WTC11 (cell line): ENCODE measurements at regions not wholly inside any gene's neighbourhood (a gene's known extent, or its start where the extent isn't known, plus 50 kb on each side); places are given as distances from the start of the nearest gene placed in this dataset.

Source experiments
- AFF4 ChIP-seq: sonication (generic); formaldehyde crosslinking; IDR thresholded peaks from 2 replicates; pipeline ENCODE4 v1.8.1; 2023; ENCODE audit warnings: mild to moderate bottlenecking, missing genetic modification reagents, borderline replicate concordance
- ATF3 ChIP-seq: sonication (generic); formaldehyde crosslinking; conservative IDR thresholded peaks from 2 replicates; pipeline ENCODE4 v1.8.1; 2022; ENCODE audit warnings: mild to moderate bottlenecking, missing genetic modification reagents
- CTCF ChIP-seq: fragments of 200-600 bp; IDR thresholded peaks from 2 replicates; pipeline ENCODE4 v1.8.0; 2022; ENCODE audit warnings: antibody characterized with exemption
- ESRRA ChIP-seq: sonication (generic); formaldehyde crosslinking; IDR thresholded peaks from 2 replicates; pipeline ENCODE4 v1.8.1; 2022; ENCODE audit warnings: mild to moderate bottlenecking, missing genetic modification reagents, borderline replicate concordance
- FOXK1 ChIP-seq: sonication (generic); formaldehyde crosslinking; IDR thresholded peaks from 2 replicates; pipeline ENCODE4 v1.8.0; 2022; ENCODE audit warnings: mild to moderate bottlenecking, moderate library complexity, missing genetic modification reagents
- NFYB ChIP-seq: sonication (generic); formaldehyde crosslinking; conservative IDR thresholded peaks from 2 replicates; pipeline ENCODE4 v1.8.0; 2022; ENCODE audit warnings: low read depth, missing genetic modification reagents
- SP1 ChIP-seq: sonication (generic); formaldehyde crosslinking; conservative IDR thresholded peaks from 2 replicates; pipeline ENCODE4 v1.8.1; 2022; ENCODE audit warnings: missing genetic modification reagents
- USF2 ChIP-seq: sonication (generic); formaldehyde crosslinking; IDR thresholded peaks from 2 replicates; pipeline ENCODE4 v1.8.1; 2023; ENCODE audit warnings: mild to moderate bottlenecking, missing genetic modification reagents, moderate library complexity
- ZBTB21 ChIP-seq: sonication (generic); formaldehyde crosslinking; IDR thresholded peaks from 2 replicates; pipeline ENCODE4 v1.8.1; 2023; ENCODE audit warnings: mild to moderate bottlenecking, missing genetic modification reagents, borderline replicate concordance
- ZSCAN18 ChIP-seq: fragments of 250-450 bp; sonication (Bioruptor Pico); IDR thresholded peaks from 2 replicates; pipeline ENCODE4 v2.1.2; 2022; ENCODE audit warnings: mild to moderate bottlenecking, moderate library complexity

- TF ChIP-seq CTCF (no peak), USF2 (CRISPR knock-in tag) (no peak), AFF4 (CRISPR knock-in tag) (no peak), ZSCAN18 (CRISPR knock-in tag) (no peak), SP1 (CRISPR knock-in tag) (no peak), NFYB (CRISPR knock-in tag) (no peak), FOXK1 (no peak), ZBTB21 (CRISPR knock-in tag) (no peak), ESRRA (CRISPR knock-in tag) (no peak), ATF3 (no peak)
Observed at GRCh38 chr5:61253547-61253946, 78.5 kb upstream of the ZSWIM6 start.
